ENCODE measurements at regions not wholly inside any gene's neighbourhood (a gene's known extent, or its start where the extent isn't known, plus 50 kb on each side); places are given as distances from the start of the nearest gene placed in this dataset.
A peak's percentile ranks its signal among the peaks of the same experiment; 100 is the strongest.

DNA sequence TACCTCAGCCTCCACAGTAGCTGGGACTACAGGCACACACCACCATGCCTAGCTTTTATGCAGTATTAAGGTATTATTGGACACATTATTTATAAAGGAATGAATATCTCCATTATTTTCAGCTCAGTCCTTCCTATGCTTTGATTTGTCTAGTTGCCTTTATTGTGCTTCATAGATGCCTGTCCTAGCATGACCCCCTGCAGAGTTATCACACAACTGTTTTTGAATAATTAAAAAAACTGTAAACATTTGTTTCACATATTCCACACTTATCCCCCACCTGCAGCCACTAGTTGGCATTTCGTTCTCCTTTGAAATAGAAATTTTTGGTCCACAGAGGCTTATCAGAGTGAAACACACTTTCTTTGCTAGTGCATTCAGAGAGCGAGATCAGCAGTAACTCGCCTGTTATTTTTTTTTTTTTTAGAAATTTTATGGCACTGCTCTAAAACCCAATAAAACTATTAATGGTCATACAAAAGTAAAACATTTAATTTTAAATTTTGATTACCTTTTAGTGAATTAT is 151.8 kb upstream of the RASA1 start:
- H4K5ac ChIP-seq (ENCODE audit: low read depth, low read length), result no peak overlapping the region
- H2AK9ac ChIP-seq (replicated peaks; ENCODE audit: low read depth, low read length, poor library complexity), result no peak overlapping the region
- no peak overlapping the region; the same call in 1 of the 2 replicates for H4K91ac ChIP-seq (ENCODE audit: insufficient read depth, low read depth, low read length)
- no TSS peak for BruUV-seq (replicated peaks)
- H3K4me2 ChIP-seq (ENCODE audit: low read depth, low read length), result no peak overlapping the region
- H3K36me3 ChIP-seq (ENCODE audit: control insufficient read depth, insufficient read depth, low read length), result no peaks in the 10 kb centered on the region
- POLR2A ChIA-PET (ENCODE audit: unreplicated experiment), result no interaction called here
- no peaks in the 10 kb centered on the region for H3K27me3 ChIP-seq (ENCODE audit: control insufficient read depth, insufficient read depth, low read length)
- H3K14ac ChIP-seq (replicated peaks; ENCODE audit: low read depth, low read length), result no peak overlapping the region
- intact Hi-C loops (cut with micrococcal nuclease), result no loop called here
- 0 out of 2 replicates have a peak overlapping the region, but pooled peaks have one; percentile 8 for H2BK20ac ChIP-seq (ENCODE audit: low read depth, low read length)
- 100% methylated on average over 1 of the region's 3 CpGs; no CpG with 5 or more reads in 1 of the 2 experiments for WGBS, 2 experiments (ENCODE audit: extremely low coverage in 2 of 2, insufficient read length in 1 of 2)
- H2BK5ac ChIP-seq (ENCODE audit: low read depth, low read length, poor library complexity, severe bottlenecking), result no peak overlapping the region
- H3K79me1 ChIP-seq (ENCODE audit: low read depth in 1 of 2, low read length in 2 of 2), result peaks cover 0 to 10% of the 10 kb centered on the region in 2 experiments; a peak in 3 of 4 replicates
- dilution Hi-C loops (cut with HindIII; ENCODE audit: low sequenced_read_pairs, unreplicated experiment), result no loop called here
- no peak for DNase-seq
- H3K9me3 ChIP-seq (ENCODE audit: control insufficient read depth, insufficient read depth, low read length), result no peaks in the 10 kb centered on the region
- peak overlapping the region; percentile 28; the same call in 1 of the 3 replicates for H2BK15ac ChIP-seq (ENCODE audit: low read depth, low read length)
- H3K4me3 ChIP-seq (ENCODE audit: insufficient read depth, low read depth, low read length), result no peak overlapping the region
- H2AK5ac ChIP-seq (ENCODE audit: low read depth, low read length), result peak overlapping the region; percentile 12; the same call in 1 of the 2 replicates
- H3K9ac ChIP-seq (ENCODE audit: low read depth, low read length), result no peak overlapping the region
- H3K27ac ChIP-seq (ENCODE audit: insufficient read depth, low read length), result no peak overlapping the region
- no peak overlapping the region for H2AFZ ChIP-seq (replicated peaks; ENCODE audit: low read length, poor library complexity)
- H3K18ac ChIP-seq (ENCODE audit: low read depth, low read length), result no peak overlapping the region
- no peak for ATAC-seq (ENCODE audit: low read depth)
- no peak overlapping the region for H4K8ac ChIP-seq (ENCODE audit: low read depth in 2 of 2, low read length in 2 of 2)
- H4K20me1 ChIP-seq (ENCODE audit: insufficient read depth, low read length), result no peaks in the 10 kb centered on the region
- no peak for TF ChIP-seq MXI1 (IDR thresholded peaks at IDR 0.05; ENCODE audit: borderline replicate concordance, low read depth, low read length)
- no peak for TF ChIP-seq MAZ (IDR thresholded peaks at IDR 0.05; ENCODE audit: borderline replicate concordance, low read depth, low read length)
- no peak for TF ChIP-seq SMC3 (IDR thresholded peaks at IDR 0.05; ENCODE audit: low read depth, low read length)
- TF ChIP-seq POLR2A (IDR thresholded peaks at IDR 0.05; ENCODE audit: low read depth, low read length), result no peak
- TF ChIP-seq USF2 (IDR thresholded peaks at IDR 0.05; ENCODE audit: low read depth, low read length), result no peak
- TF ChIP-seq CEBPB (IDR thresholded peaks at IDR 0.05; ENCODE audit: low read depth, low read length), result no peak
- no peak for TF ChIP-seq RAD21 (IDR thresholded peaks at IDR 0.05; ENCODE audit: low read length)
- no peak for TF ChIP-seq RCOR1 (IDR thresholded peaks at IDR 0.05; ENCODE audit: insufficient replicate concordance, low read length)
- TF ChIP-seq, protein P1, sequence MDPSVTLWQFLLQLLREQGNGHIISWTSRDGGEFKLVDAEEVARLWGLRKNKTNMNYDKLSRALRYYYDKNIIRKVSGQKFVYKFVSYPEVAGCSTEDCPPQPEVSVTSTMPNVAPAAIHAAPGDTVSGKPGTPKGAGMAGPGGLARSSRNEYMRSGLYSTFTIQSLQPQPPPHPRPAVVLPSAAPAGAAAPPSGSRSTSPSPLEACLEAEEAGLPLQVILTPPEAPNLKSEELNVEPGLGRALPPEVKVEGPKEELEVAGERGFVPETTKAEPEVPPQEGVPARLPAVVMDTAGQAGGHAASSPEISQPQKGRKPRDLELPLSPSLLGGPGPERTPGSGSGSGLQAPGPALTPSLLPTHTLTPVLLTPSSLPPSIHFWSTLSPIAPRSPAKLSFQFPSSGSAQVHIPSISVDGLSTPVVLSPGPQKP (IDR thresholded peaks at IDR 0.05; ENCODE audit: borderline replicate concordance, low read depth, low read length), result no peak
- no peak for TF ChIP-seq MAFK (IDR thresholded peaks at IDR 0.05; ENCODE audit: low read depth, low read length)
- TF ChIP-seq NFE2L2 (IDR thresholded peaks at IDR 0.05; ENCODE audit: low read depth, low read length), result no peak
- TF ChIP-seq CHD1 (IDR thresholded peaks at IDR 0.05; ENCODE audit: low read depth, low read length), result no peak
- TF ChIP-seq FOS (IDR thresholded peaks at IDR 0.05; ENCODE audit: low read depth, low read length), result no peak
- TF ChIP-seq CTCF (conservative IDR thresholded peaks at IDR 0.05; ENCODE audit: low read depth, low read length), result no peak
- TF ChIP-seq RFX5 (IDR thresholded peaks at IDR 0.05; ENCODE audit: low read depth, low read length), result no peak
- TF ChIP-seq BHLHE40 (IDR thresholded peaks at IDR 0.05; ENCODE audit: low read depth, low read length), result no peak
- H3K9me1 ChIP-seq (ENCODE audit: insufficient read depth, low read length), result peaks cover 9% of the 10 kb centered on the region; the same call in 1 of the 2 replicates
- H3K56ac ChIP-seq (ENCODE audit: extremely low read depth, insufficient read depth, low read length), result no peak overlapping the region
- CTCF ChIA-PET, result interaction anchor here (0.9 kb wide), 1 partner anchor 41 kb away, joined by 4 read pairs; no protein-coding TSS in a partner anchor
- in situ Hi-C loops (cut with MboI; ENCODE audit: low sequenced_read_pairs), result no loop called here
- H3K4me1 ChIP-seq (ENCODE audit: control insufficient read depth, insufficient read depth, low read length), result peaks cover 7% of the 10 kb centered on the region; the same call in 1 of the 2 replicates
- H3K4ac ChIP-seq (ENCODE audit: low read depth, low read length), result peak overlapping the region; percentile 37
- H3K23ac ChIP-seq (ENCODE audit: low read depth, low read length), result no peak overlapping the region
- H2BK120ac ChIP-seq (ENCODE audit: low read depth, low read length), result 0 out of 2 replicates have a peak overlapping the region, but pooled peaks have one; percentile 43
